HL-60 (cell line): ENCODE measurements at regions not wholly inside any gene's neighbourhood (a gene's known extent, or its start where the extent isn't known, plus 50 kb on each side); places are given as distances from the start of the nearest gene placed in this dataset.

ENCODE experiments used
- CTCF ChIP-seq: IDR thresholded peaks from one replicate; pipeline ENCODE4 v1.5.1; 2011; ENCODE audit warnings: low read length, control low read depth, inconsistent platforms; ENCODE audit not compliant: insufficient read depth
- GABPA ChIP-seq: IDR thresholded peaks from 2 replicates; pipeline ENCODE4 v1.6.1; 2012; ENCODE audit warnings: low read depth
- POLR2AphosphoS5 ChIP-seq: IDR thresholded peaks from 2 replicates; pipeline ENCODE4 v1.6.1; 2012; ENCODE audit warnings: low read depth
- REST ChIP-seq: IDR thresholded peaks from 2 replicates; pipeline ENCODE4 v1.6.1; 2012; ENCODE audit warnings: low read depth; ENCODE audit not compliant: insufficient replicate concordance
- SPI1 ChIP-seq: IDR thresholded peaks from 2 replicates; pipeline ENCODE4 v1.6.1; 2012; ENCODE audit warnings: low read depth, mild to moderate bottlenecking, borderline replicate concordance

GRCh38 chr1:30516485-30516858, 206.9 kb downstream of the MATN1 start:
- TF ChIP-seq CTCF: no peak
- TF ChIP-seq POLR2AphosphoS5: no peak
- TF ChIP-seq GABPA: no peak
- TF ChIP-seq SPI1: no peak
- TF ChIP-seq REST: no peak
